ENCODE measurements at regions not wholly inside any gene's neighbourhood (a gene's known extent, or its start where the extent isn't known, plus 50 kb on each side); places are given as distances from the start of the nearest gene placed in this dataset.

DNA sequence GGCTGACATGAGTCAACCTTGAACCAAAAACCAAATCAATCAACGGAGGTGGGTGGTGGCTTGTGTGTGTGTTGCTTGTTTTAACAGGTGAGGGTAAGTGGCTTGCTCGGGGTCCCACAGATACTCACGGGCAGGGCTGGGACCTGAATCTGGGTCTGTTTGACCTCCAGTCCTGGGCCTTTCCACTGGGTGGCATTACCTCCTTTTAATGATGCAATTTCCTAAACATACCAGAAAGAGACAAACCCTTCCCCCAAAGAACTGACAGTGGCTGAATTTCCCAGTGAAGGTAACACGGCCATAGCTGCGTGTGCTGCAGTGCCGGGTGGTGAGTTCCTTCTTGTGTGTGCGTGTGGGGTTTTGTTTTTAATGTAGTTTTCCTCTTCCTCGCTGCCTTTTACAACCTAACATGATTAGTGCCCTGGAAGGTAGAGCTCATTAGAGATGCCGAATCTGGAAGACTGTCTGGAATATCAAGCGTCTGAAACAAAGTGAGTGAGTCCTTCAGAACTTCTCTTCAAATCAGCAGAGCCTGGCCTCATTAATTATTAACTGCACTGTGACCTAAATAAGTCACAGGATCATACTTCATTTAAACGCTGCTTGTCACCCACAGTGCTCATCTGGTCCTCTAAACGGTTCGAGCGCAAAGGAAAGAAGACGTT, 166.1 kb upstream of the TCERG1L start:
- H3K4ac ChIP-seq (ENCODE audit: low read depth, low read length), result no peak overlapping the region
- H3K23ac ChIP-seq (ENCODE audit: insufficient read length, low read depth, low read length), result no peak overlapping the region
- H3K9me3 ChIP-seq (ENCODE audit: control insufficient read depth, low read depth, low read length), result no peaks in the 10 kb centered on the region
- Mint-ChIP-seq H3K9me3 (no peaks in the 10 kb centered on the region; a peak in 1 of 5 replicates), H3K4me1 (0 out of 4 replicates have a peak, but pooled peaks cover 0 to 3% of the 10 kb centered on the region in 2 experiments), H3K36me3 (ENCODE audit: insufficient read depth in 1 of 3, low read depth in 3 of 3) (no peaks in the 10 kb centered on the region), H3K27ac (no peak overlapping the region; a peak in 1 of 7 replicates), H3K27me3 (ENCODE audit: low read depth) (peaks cover under 1% of the 10 kb centered on the region), H3K4me3 (no peak overlapping the region)
- no peak overlapping the region for H3K9ac ChIP-seq (ENCODE audit: extremely low read depth, insufficient read length, low read length)
- no peak overlapping the region for H3K18ac ChIP-seq (ENCODE audit: insufficient read length, low read depth, low read length)
- H3K79me2 ChIP-seq (ENCODE audit: insufficient read depth, low read length), result no peaks in the 10 kb centered on the region
- H4K5ac ChIP-seq (ENCODE audit: insufficient read length, low read depth, low read length), result no peak overlapping the region
- H2AK5ac ChIP-seq (ENCODE audit: insufficient read length, low read length), result no peak overlapping the region
- no CpG with 5 or more reads among the region's 15 CpGs for WGBS (ENCODE audit: extremely low coverage, insufficient read length, low lambda C conversion rate)
- no peak overlapping the region for H2BK120ac ChIP-seq (ENCODE audit: low read depth, low read length, poor library complexity, severe bottlenecking)
- no peaks in the 10 kb centered on the region for H3K4me1 ChIP-seq (ENCODE audit: insufficient read depth, low read length)
- no peak for DNase-seq
- H4K91ac ChIP-seq (ENCODE audit: insufficient read length, low read depth, low read length), result no peak overlapping the region
- no peak overlapping the region for H2BK12ac ChIP-seq (ENCODE audit: insufficient read length, low read depth, low read length)
- H3K4me2 ChIP-seq (ENCODE audit: insufficient read depth, insufficient read length, low read length), result no peak overlapping the region
- H3T11ph ChIP-seq (ENCODE audit: low read length), result no peak overlapping the region
- no peak overlapping the region for H3K27ac ChIP-seq (ENCODE audit: insufficient read length, low read depth, low read length)
- H2AFZ ChIP-seq (ENCODE audit: low read length), result no peak overlapping the region
- no peaks in the 10 kb centered on the region for H3K79me1 ChIP-seq (ENCODE audit: insufficient read depth, low read depth, low read length, poor library complexity, severe bottlenecking)
- no peak overlapping the region for H2BK5ac ChIP-seq (ENCODE audit: insufficient read length, low read length)
- H3K14ac ChIP-seq (ENCODE audit: insufficient read depth, low read length), result no peak overlapping the region
- H3K27me3 ChIP-seq (ENCODE audit: insufficient read depth, low read length), result no peaks in the 10 kb centered on the region
- no peak overlapping the region for H3K56ac ChIP-seq (ENCODE audit: insufficient read length, low read depth, low read length)
- H3K23me2 ChIP-seq (ENCODE audit: insufficient read length, low read depth, low read length, poor library complexity, severe bottlenecking), result no peaks in the 10 kb centered on the region
- H2BK20ac ChIP-seq (ENCODE audit: low read depth, low read length, poor library complexity, severe bottlenecking), result no peak overlapping the region
- TF ChIP-seq CTCF (conservative IDR thresholded peaks at IDR 0.05), result peak; percentile 29; the same call in 1 of the 3 replicates
- H2BK15ac ChIP-seq (ENCODE audit: low read depth, low read length), result no peak overlapping the region
- H4K8ac ChIP-seq (replicated peaks; ENCODE audit: insufficient read length, low read depth, low read length), result no peak overlapping the region
- H4K20me1 ChIP-seq (ENCODE audit: control insufficient read depth, insufficient read depth, insufficient read length), result no peaks in the 10 kb centered on the region
